Loucy (cell line): ENCODE measurements at regions not wholly inside any gene's neighbourhood (a gene's known extent, or its start where the extent isn't known, plus 50 kb on each side); places are given as distances from the start of the nearest gene placed in this dataset.

Experiments used
- EZH2phosphoT487 ChIP-seq: fragments of 200-600 bp; IDR thresholded peaks from 2 replicates; pipeline ENCODE4 v1.6.1; 2018; ENCODE audit warnings: antibody characterized with exemption, mild to moderate bottlenecking, moderate library complexity, borderline replicate concordance
- TF ChIP-seq, protein P1 (sequence below): fragments of 200-600 bp; sonication (generic); conservative IDR thresholded peaks from 2 replicates; pipeline ENCODE4 v1.5.1; 2014; ENCODE audit warnings: mild to moderate bottlenecking, antibody characterized with exemption, low read length

DNA sequence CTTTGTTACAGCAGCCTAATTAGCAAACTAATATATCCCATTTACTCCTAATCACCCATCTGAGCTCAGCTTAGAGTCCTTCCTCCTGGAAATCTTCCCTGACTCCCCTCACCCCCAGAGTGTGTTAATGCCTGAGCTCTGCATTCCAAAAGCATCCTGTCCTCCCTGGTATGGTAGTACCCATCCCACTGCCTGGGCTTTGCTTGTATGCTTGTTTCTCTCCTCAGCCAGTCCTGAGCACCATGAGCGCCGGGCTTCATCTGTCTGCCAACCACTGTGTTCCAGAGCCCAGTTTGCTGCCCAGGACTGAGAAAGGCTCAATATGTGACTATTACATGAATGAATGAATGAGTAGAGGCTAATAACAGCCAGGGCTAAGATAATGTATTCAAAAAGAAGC, 272.4 kb downstream of the CDK5RAP2 start:
- TF ChIP-seq, protein P1, sequence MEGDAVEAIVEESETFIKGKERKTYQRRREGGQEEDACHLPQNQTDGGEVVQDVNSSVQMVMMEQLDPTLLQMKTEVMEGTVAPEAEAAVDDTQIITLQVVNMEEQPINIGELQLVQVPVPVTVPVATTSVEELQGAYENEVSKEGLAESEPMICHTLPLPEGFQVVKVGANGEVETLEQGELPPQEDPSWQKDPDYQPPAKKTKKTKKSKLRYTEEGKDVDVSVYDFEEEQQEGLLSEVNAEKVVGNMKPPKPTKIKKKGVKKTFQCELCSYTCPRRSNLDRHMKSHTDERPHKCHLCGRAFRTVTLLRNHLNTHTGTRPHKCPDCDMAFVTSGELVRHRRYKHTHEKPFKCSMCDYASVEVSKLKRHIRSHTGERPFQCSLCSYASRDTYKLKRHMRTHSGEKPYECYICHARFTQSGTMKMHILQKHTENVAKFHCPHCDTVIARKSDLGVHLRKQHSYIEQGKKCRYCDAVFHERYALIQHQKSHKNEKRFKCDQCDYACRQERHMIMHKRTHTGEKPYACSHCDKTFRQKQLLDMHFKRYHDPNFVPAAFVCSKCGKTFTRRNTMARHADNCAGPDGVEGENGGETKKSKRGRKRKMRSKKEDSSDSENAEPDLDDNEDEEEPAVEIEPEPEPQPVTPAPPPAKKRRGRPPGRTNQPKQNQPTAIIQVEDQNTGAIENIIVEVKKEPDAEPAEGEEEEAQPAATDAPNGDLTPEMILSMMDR = no peak
- no peak for TF ChIP-seq EZH2phosphoT487
